OCI-LY1 (cell line): ENCODE measurements at regions not wholly inside any gene's neighbourhood (a gene's known extent, or its start where the extent isn't known, plus 50 kb on each side); places are given as distances from the start of the nearest gene placed in this dataset.

ENCODE experiments used
- H2AFZ ChIP-seq: fragments of 200-600 bp; sonication (generic), shearing (Covaris generic); 2 replicates; pipeline ENCODE4 v1.6.0; 2014; ENCODE audit warnings: antibody characterized with exemption, mild to moderate bottlenecking, low read length
- H3F3A ChIP-seq: fragments of 200-600 bp; sonication (generic), shearing (Covaris generic); 2 replicates; pipeline ENCODE4 v1.6.0; 2014; ENCODE audit warnings: mild to moderate bottlenecking, antibody characterized with exemption, low read length, moderate library complexity; ENCODE audit not compliant: insufficient read depth
- H3K27ac ChIP-seq: fragments of 200-600 bp; sonication (generic); 2 replicates; pipeline ENCODE4 v1.5.1; 2014; ENCODE audit warnings: low read length, mixed run types, mild to moderate bottlenecking, low read depth; ENCODE audit not compliant: poor library complexity, severe bottlenecking
- H3K27me3 ChIP-seq: fragments of 200-600 bp; sonication (generic); 2 replicates; pipeline ENCODE4 v1.6.0; 2014; ENCODE audit warnings: antibody characterized with exemption, mild to moderate bottlenecking, low read length, moderate library complexity; ENCODE audit not compliant: insufficient read depth
- H3K36me3 ChIP-seq: fragments of 200-600 bp; sonication (generic); 2 replicates; pipeline ENCODE4 v1.6.1; 2014; ENCODE audit warnings: mild to moderate bottlenecking, antibody characterized with exemption, low read length, moderate library complexity, mixed read lengths; ENCODE audit not compliant: insufficient read depth
- H3K4me1 ChIP-seq: fragments of 200-600 bp; sonication (generic); 2 replicates; pipeline ENCODE4 v1.5.1; 2014; ENCODE audit warnings: mild to moderate bottlenecking, low read length, moderate library complexity; ENCODE audit not compliant: insufficient read depth, severe bottlenecking
- H3K4me2 ChIP-seq: fragments of 200-600 bp; sonication (generic), shearing (Covaris generic); 2 replicates; pipeline ENCODE4 v1.6.1; 2014; ENCODE audit warnings: low read length
- H3K4me3 ChIP-seq: fragments of 200-600 bp; sonication (generic); 2 replicates; pipeline ENCODE4 v1.5.1; 2014; ENCODE audit warnings: low read length, low read depth, mild to moderate bottlenecking, mixed read lengths; ENCODE audit not compliant: poor library complexity, severe bottlenecking
- H3K79me2 ChIP-seq: fragments of 200-600 bp; shearing (Covaris generic); 2 replicates; pipeline ENCODE4 v1.6.1; 2016; ENCODE audit warnings: mixed run types, low read length, mixed read lengths; ENCODE audit not compliant: insufficient read depth
- H3K9ac ChIP-seq: fragments of 200-600 bp; sonication (generic), shearing (Covaris generic); 2 replicates; pipeline ENCODE4 v1.6.1; 2014; ENCODE audit warnings: mild to moderate bottlenecking, low read length, mixed read lengths
- H3K9me2 ChIP-seq: fragments of 200-600 bp; sonication (generic), shearing (Covaris generic); 2 replicates; pipeline ENCODE4 v1.6.1; 2014; ENCODE audit warnings: low read depth, mild to moderate bottlenecking, low read length, mixed read lengths
- H3K9me3 ChIP-seq: fragments of 200-600 bp; shearing (Covaris generic); 2 replicates; pipeline ENCODE4 v1.6.1; 2014; ENCODE audit warnings: low read length, mixed read lengths
- H4K20me1 ChIP-seq: fragments of 200-600 bp; sonication (generic), shearing (Covaris generic); 2 replicates; pipeline ENCODE4 v1.6.0; 2016; ENCODE audit warnings: mild to moderate bottlenecking, low read length; ENCODE audit not compliant: insufficient read depth
- CTCF ChIP-seq: fragments of 200-600 bp; sonication (generic), shearing (Covaris generic); IDR thresholded peaks from 2 replicates; pipeline ENCODE4 v1.5.1; 2017; ENCODE audit warnings: mild to moderate bottlenecking, antibody characterized with exemption, low read length, moderate library complexity, mixed read lengths
- EZH2 ChIP-seq: fragments of 200-600 bp; sonication (generic), shearing (Covaris generic); IDR thresholded peaks from 2 replicates; pipeline ENCODE4 v1.8.0; 2017; ENCODE audit warnings: borderline replicate concordance, mixed run types, mild to moderate bottlenecking, antibody characterized with exemption, low read length, moderate library complexity, mixed read lengths

- Histone ChIP-seq H3K4me1 (no peaks in the 10 kb centered on the region), H3K9me2 (no peaks in the 10 kb centered on the region), H3F3A (no peaks in the 10 kb centered on the region), H4K20me1 (no peaks in the 10 kb centered on the region), H3K27me3 (no peaks in the 10 kb centered on the region), H3K9me3 (no peaks in the 10 kb centered on the region), H3K4me3 (no peak overlapping the region), H3K79me2 (no peaks in the 10 kb centered on the region), H2AFZ (no peak overlapping the region), H3K36me3 (no peaks in the 10 kb centered on the region), H3K27ac (no peak overlapping the region), H3K9ac (no peak overlapping the region), H3K4me2 (no peak overlapping the region)
- TF ChIP-seq EZH2, result no peak
- TF ChIP-seq CTCF, result no peak
These were observed 52.8 kb upstream of the DHX15 start for GRCh38 chr4:24637173-24637572.

- Histone ChIP-seq H2AFZ (no peak overlapping the region), H3K36me3 (no peaks in the 10 kb centered on the region), H3K4me1 (no peaks in the 10 kb centered on the region), H3K4me3 (no peak overlapping the region), H3K27ac (no peak overlapping the region), H3K27me3 (no peaks in the 10 kb centered on the region), H3K4me2 (no peak overlapping the region), H3K79me2 (no peaks in the 10 kb centered on the region), H3F3A (no peaks in the 10 kb centered on the region), H3K9me3 (no peaks in the 10 kb centered on the region), H4K20me1 (no peaks in the 10 kb centered on the region), H3K9me2 (no peaks in the 10 kb centered on the region), H3K9ac (no peak overlapping the region)
- TF ChIP-seq CTCF (no peak), EZH2 (no peak)
These were observed 54.1 kb upstream of the DHX15 start for GRCh38 chr4:24638396-24638875.

- Histone ChIP-seq H3K9me2 (no peaks in the 10 kb centered on the region), H3K9ac (no peak overlapping the region), H3K27me3 (no peaks in the 10 kb centered on the region), H3K4me1 (no peaks in the 10 kb centered on the region), H3K27ac (no peak overlapping the region), H3K4me2 (no peak overlapping the region), H3K4me3 (no peak overlapping the region), H3F3A (no peaks in the 10 kb centered on the region), H3K79me2 (no peaks in the 10 kb centered on the region), H3K36me3 (no peaks in the 10 kb centered on the region), H3K9me3 (no peaks in the 10 kb centered on the region), H2AFZ (no peak overlapping the region), H4K20me1 (no peaks in the 10 kb centered on the region)
- TF ChIP-seq CTCF (no peak), EZH2 (no peak)
These were observed 55.4 kb upstream of the DHX15 start for GRCh38 chr4:24639714-24640113.
